Endodermal cell (in vitro differentiated cells): ENCODE measurements at regions not wholly inside any gene's neighbourhood (a gene's known extent, or its start where the extent isn't known, plus 50 kb on each side); places are given as distances from the start of the nearest gene placed in this dataset.

Experiments
- DNase-seq: peaks from one replicate; pipeline ENCODE4 v3.0.0-alpha.2; 2017
- H3K27ac ChIP-seq: 2 replicates; pipeline ENCODE4 v1.5.1; 2013; ENCODE audit warnings: mild to moderate bottlenecking, low read depth, low read length, moderate library complexity
- H3K27me3 ChIP-seq: 2 replicates; pipeline ENCODE4 v1.6.1; 2013; ENCODE audit warnings: mild to moderate bottlenecking, low read length, moderate library complexity; ENCODE audit not compliant: insufficient read depth, control insufficient read depth, poor library complexity, severe bottlenecking
- H3K36me3 ChIP-seq: 2 replicates; pipeline ENCODE4 v1.7.0; 2013; ENCODE audit warnings: mild to moderate bottlenecking, low read length, moderate library complexity; ENCODE audit not compliant: control insufficient read depth, insufficient read depth
- H3K4me1 ChIP-seq: one replicate; pipeline ENCODE4 v1.7.0; 2013; ENCODE audit warnings: low read length; ENCODE audit not compliant: control insufficient read depth, insufficient read depth
- H3K4me3 ChIP-seq: 2 replicates; pipeline ENCODE4 v1.5.1; 2013; ENCODE audit warnings: mild to moderate bottlenecking, low read length, moderate library complexity
- H3K9ac ChIP-seq: 2 replicates; pipeline ENCODE4 v1.6.1; 2013; ENCODE audit warnings: mild to moderate bottlenecking, low read length, moderate library complexity; ENCODE audit not compliant: poor library complexity, severe bottlenecking; ENCODE audit errors: extremely low read depth
- H3K9me3 ChIP-seq: 2 replicates; pipeline ENCODE4 v1.6.1; 2013; ENCODE audit warnings: mild to moderate bottlenecking, low read length, moderate library complexity; ENCODE audit not compliant: control insufficient read depth
- H3K27ac Mint-ChIP-seq: 2 replicates; pipeline ENCODE4 v1.8.0; 2020; ENCODE audit warnings: mixed read lengths
- H3K27me3 Mint-ChIP-seq: 2 replicates; pipeline ENCODE4 v1.8.0; 2021; ENCODE audit warnings: mild to moderate bottlenecking, mixed read lengths; ENCODE audit not compliant: insufficient read depth
- H3K36me3 Mint-ChIP-seq: 2 replicates; pipeline ENCODE4 v1.8.0; 2020; ENCODE audit warnings: low read depth, mixed read lengths
- H3K4me1 Mint-ChIP-seq: 2 replicates; pipeline ENCODE4 v1.8.0; 2020; ENCODE audit warnings: mixed read lengths
- H3K4me3 Mint-ChIP-seq: 2 replicates; pipeline ENCODE4 v1.8.0; 2020; ENCODE audit warnings: mild to moderate bottlenecking, moderate library complexity, mixed read lengths
- H3K9me3 Mint-ChIP-seq: 2 replicates; pipeline ENCODE4 v1.8.0; 2020; ENCODE audit warnings: mild to moderate bottlenecking, mixed read lengths
- CTCF ChIP-seq: fragments of 200-600 bp; sonication (generic); conservative IDR thresholded peaks from 2 replicates; pipeline ENCODE4 v1.5.0; 2021; ENCODE audit warnings: antibody characterized with exemption, mild to moderate bottlenecking
- WGBS, 2 experiments: methylation state at CpG; one replicate each; pipeline versions ENCODE4 v1.1.5 to v1.1.7; 2013; ENCODE audit warnings: missing lambda C conversion rate in 2 of 2, mixed read lengths in 1 of 2; ENCODE audit not compliant: insufficient coverage in 1 of 2, insufficient read length in 1 of 2; 5-methylcytosine and 5-hydroxymethylcytosine counted together

GRCh38 chr1:222886878-222887351 lies 72.1 kb downstream of the DISP1 start:
- DNase-seq = no peak
- H3K36me3 Mint-ChIP-seq = no peaks in the 10 kb centered on the region
- 88 to 100% methylated on average over 1 of the region's 1 CpG for WGBS, 2 experiments
- no peak overlapping the region for H3K27ac Mint-ChIP-seq
- no peak overlapping the region for H3K4me3 ChIP-seq
- H3K27ac ChIP-seq = no peak overlapping the region
- no peaks in the 10 kb centered on the region for H3K27me3 Mint-ChIP-seq
- no peak overlapping the region for H3K4me3 Mint-ChIP-seq
- no peak overlapping the region for H3K9ac ChIP-seq
- no peaks in the 10 kb centered on the region for H3K4me1 Mint-ChIP-seq
- no peaks in the 10 kb centered on the region for H3K36me3 ChIP-seq
- no peaks in the 10 kb centered on the region for H3K27me3 ChIP-seq
- H3K9me3 Mint-ChIP-seq = no peaks in the 10 kb centered on the region
- no peak for TF ChIP-seq CTCF
- no peaks in the 10 kb centered on the region for H3K9me3 ChIP-seq
- no peaks in the 10 kb centered on the region for H3K4me1 ChIP-seq

GRCh38 chr1:222889440-222889839 lies 74.6 kb downstream of the DISP1 start:
- no peak overlapping the region for H3K4me3 ChIP-seq
- H3K4me1 ChIP-seq = no peaks in the 10 kb centered on the region
- no peak overlapping the region for H3K27ac Mint-ChIP-seq
- no peak overlapping the region for H3K27ac ChIP-seq
- no peaks in the 10 kb centered on the region for H3K4me1 Mint-ChIP-seq
- peaks cover 6% of the 10 kb centered on the region for H3K36me3 Mint-ChIP-seq
- no peak for DNase-seq
- H3K9me3 ChIP-seq = no peaks in the 10 kb centered on the region
- H3K9me3 Mint-ChIP-seq = peaks cover 3% of the 10 kb centered on the region
- no peaks in the 10 kb centered on the region for H3K36me3 ChIP-seq
- no peaks in the 10 kb centered on the region for H3K27me3 Mint-ChIP-seq
- H3K4me3 Mint-ChIP-seq = no peak overlapping the region
- no CpG with 5 or more reads among the region's 1 CpG for WGBS, 2 experiments
- no peak overlapping the region for H3K9ac ChIP-seq
- no peaks in the 10 kb centered on the region for H3K27me3 ChIP-seq
- no peak for TF ChIP-seq CTCF

GRCh38 chr1:222890716-222891115 lies 75.9 kb downstream of the DISP1 start:
- Histone ChIP-seq H3K9me3 (no peaks in the 10 kb centered on the region), H3K4me3 (no peak overlapping the region), H3K27ac (no peak overlapping the region), H3K4me1 (no peaks in the 10 kb centered on the region), H3K27me3 (no peaks in the 10 kb centered on the region), H3K9ac (no peak overlapping the region), H3K36me3 (no peaks in the 10 kb centered on the region)
- Mint-ChIP-seq H3K9me3 (peaks cover 3% of the 10 kb centered on the region), H3K4me3 (no peak overlapping the region), H3K27me3 (no peaks in the 10 kb centered on the region), H3K4me1 (no peaks in the 10 kb centered on the region), H3K36me3 (peaks cover 6% of the 10 kb centered on the region), H3K27ac (no peak overlapping the region)
- WGBS, 2 experiments = 86 to 100% methylated on average over 1 to 2 of the region's 2 CpGs
- DNase-seq = no peak
- TF ChIP-seq CTCF = no peak
